Erythroblast (primary cell): ENCODE measurements at regions not wholly inside any gene's neighbourhood (a gene's known extent, or its start where the extent isn't known, plus 50 kb on each side); places are given as distances from the start of the nearest gene placed in this dataset.

Source experiments
- GATA1 ChIP-seq: IDR thresholded peaks from 2 replicates; pipeline ENCODE4 v1.6.1; 2011; ENCODE audit warnings: low read depth, mild to moderate bottlenecking, control low read depth, low read length, moderate library complexity
- POLR2A ChIP-seq: IDR thresholded peaks from 2 replicates; pipeline ENCODE4 v1.6.1; 2011; ENCODE audit warnings: mild to moderate bottlenecking, low read length

GRCh38 chr11:42003801-42004200, 544.3 kb upstream of the LRRC4C start:
- no peak for TF ChIP-seq POLR2A
- no peak for TF ChIP-seq GATA1
